ENCODE measurements at regions not wholly inside any gene's neighbourhood (a gene's known extent, or its start where the extent isn't known, plus 50 kb on each side); places are given as distances from the start of the nearest gene placed in this dataset.
"Not testable (repeated sequence)": the region's sequence is repeated elsewhere in the genome, so short reads cannot be mapped to it uniquely, and the experiment has no call there.

DNA sequence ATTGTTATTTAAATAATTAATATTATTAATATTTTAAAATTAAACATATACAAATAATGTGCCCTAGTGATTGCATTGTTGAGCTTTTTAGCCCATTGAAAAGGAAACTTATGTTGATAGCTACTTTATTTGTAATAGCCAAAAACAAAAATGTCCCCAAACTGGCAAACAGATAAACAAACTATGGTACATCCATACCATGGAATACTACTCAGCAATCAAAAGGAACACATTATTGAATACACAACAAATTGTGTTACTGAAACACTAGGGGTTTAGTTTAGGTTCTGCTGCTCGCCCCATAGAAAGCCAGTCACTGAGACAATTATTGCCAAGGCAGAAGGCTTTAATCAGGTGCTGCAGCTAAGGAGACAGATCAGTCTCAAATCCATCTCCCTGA lies 239.7 kb upstream of the KITLG start:
- no peak for DNase-seq (ENCODE audit: low spot score)

DNA sequence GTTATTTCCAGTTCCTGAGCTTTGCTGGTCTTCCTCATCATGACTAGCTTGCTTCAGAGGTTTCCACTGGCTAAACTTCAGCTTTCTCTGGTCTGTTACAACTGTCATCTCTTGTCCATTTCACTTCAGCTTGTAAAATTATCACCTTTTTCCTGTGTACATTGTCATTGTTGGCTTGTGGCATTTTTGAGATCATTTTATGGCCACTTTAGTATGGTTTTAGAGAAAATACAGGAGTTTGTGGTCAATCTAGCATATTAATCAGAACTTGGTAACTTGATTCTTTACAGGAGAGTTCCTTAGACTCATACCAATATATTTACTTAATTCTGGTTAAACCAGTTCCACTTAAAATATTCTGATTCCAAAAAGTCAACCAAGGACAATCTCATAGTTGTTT lies 235.9 kb upstream of the KITLG start:
- DNase-seq (ENCODE audit: low spot score), result no peak

DNA sequence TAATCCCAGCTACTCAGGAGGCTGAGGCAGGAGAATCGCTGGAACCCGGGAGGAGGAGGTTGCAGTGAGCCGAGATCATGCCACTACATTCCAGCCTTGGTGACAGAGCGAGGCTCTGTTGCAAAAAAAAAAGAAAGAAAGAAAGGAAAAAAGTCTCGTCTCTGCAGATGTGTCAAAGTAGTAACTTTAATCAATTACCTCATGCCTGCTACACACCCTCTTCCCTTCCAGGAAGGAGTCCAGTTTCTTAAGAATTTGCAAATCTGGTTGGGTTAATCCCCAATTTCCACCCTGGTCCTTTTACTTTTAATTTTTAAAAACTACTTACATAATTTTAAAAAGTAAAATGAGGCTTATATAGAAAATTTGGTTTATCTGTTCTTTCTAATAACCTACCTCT lies 234.5 kb upstream of the KITLG start:
- no peak for DNase-seq (ENCODE audit: low spot score)

DNA sequence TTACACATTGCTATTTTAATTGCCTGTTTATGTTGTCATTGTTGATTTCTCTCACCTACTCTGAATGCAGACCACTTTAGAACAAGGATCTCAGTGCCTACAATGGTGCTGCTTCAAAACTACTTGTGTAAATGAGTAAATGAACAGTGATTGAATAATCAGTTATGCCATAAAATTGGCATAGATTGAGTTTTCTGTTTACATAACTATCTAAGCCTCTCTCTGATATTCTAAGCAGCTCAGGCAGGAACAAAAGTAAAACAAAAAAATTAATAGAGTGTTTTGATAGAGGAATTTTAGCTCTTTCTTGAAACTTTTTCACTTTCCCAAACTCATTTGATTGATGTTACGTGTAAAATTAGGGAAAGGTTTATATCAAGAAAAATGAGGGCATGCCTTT lies 232.3 kb upstream of the KITLG start:
- DNase-seq (ENCODE audit: low spot score), result no peak

DNA sequence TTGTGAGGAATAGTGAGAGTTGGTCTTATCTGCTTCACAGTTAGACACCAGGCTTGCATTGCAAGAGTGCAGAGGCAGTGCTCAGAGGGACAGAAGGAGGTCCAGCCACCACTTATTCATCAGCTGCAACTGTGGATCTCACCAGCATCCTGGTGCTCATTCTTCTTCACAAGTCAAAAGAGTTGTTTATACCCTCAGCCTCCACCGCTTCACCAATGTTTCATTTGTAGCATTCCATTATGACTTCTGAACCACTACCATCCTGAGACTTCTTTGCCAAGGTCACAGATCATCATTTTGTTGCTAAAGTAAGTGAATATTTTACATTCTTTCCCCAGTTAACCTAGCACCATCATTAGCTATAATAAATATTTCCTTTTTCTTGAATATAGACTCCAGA lies 230.5 kb upstream of the KITLG start:
- no peak for DNase-seq (ENCODE audit: low spot score)

DNA sequence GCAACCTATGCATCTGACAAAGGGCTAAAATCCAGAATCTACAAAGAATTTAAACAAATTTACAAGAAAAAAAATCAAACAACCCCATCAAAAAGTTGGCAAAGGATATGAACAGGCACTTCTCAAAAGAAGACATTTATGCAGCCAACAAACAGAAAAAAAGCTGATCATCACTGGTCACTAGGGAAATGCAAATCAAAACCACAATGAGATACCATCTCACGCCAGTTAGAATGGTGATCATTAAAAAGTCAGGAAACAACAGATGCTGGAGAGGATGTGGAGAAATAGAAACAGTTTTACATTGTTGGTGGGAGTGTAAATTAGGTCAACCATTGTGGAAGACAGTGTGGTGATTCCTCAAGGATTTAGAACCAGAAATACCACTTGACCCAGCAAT lies 229.6 kb upstream of the KITLG start:
- DNase-seq (ENCODE audit: low spot score), result not testable (repeated sequence)

DNA sequence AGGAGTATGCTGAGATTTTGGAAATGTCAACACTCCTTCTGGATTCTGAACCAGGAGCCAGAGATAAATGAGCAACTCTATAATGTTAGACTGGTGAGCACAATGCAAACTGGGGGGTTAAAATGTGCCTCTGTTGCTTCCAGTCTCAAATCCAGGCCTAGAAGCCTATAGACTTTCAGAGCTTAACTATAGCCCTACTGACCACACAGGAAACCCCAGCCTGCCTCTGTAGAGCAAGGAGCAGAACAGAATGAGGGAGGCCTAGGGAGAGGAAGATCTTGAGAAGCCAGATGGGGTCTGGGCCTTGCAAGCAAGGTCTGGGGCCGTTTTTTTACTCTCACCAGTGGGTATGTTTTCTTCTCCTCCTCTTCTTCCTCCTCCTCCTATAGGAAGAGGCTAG lies 225.4 kb upstream of the KITLG start:
- no peak for DNase-seq (ENCODE audit: low spot score)

DNA sequence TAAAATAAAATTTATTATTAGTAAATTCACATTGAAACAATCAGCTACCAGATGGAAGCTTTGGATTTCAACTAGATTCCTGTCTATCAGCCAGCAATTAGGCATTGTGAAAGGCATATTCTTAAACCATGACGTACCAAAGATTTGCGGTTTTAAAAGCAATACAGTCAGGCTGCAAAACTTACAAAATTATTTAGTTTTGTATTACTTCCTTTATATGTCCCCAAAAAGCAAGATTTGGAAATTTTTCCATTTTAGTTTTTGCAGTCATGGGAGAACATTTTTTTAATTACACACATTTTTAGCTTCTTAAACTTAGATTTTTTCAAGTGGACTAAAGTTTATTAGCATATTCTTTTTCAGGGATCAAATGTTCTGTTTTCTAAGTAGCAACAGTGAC lies 225.0 kb upstream of the KITLG start:
- DNase-seq (ENCODE audit: low spot score), result no peak

DNA sequence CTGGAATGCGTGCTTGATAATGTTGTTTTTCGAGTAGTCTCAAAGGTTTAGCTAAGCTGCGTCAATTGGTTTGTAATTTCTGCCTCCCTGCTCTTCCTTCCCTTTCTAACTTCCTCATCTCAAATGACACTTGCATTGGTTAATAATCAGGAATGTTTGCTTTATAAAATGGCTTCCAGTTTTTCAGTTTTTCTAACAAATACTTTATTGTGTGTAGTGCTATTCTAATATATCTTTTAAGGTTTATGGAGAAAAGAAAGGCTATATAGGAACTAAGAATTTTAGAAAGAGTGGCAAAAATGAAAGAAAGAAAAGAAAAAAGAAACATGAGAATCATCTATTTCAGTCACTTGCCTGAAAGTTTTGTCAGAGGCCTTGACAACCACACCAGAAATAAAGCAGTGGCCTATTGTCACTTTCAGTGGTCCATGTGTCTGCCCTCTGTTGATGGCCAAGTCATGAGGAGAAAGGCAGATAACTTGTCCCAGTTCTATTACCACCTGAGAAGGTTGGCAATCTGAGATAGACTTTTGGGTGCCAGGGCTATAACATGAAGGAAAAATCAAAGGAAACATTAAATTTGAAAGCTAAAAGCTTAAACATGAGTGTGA lies 221.9 kb upstream of the KITLG start:
- no peak for DNase-seq (ENCODE audit: low spot score)

DNA sequence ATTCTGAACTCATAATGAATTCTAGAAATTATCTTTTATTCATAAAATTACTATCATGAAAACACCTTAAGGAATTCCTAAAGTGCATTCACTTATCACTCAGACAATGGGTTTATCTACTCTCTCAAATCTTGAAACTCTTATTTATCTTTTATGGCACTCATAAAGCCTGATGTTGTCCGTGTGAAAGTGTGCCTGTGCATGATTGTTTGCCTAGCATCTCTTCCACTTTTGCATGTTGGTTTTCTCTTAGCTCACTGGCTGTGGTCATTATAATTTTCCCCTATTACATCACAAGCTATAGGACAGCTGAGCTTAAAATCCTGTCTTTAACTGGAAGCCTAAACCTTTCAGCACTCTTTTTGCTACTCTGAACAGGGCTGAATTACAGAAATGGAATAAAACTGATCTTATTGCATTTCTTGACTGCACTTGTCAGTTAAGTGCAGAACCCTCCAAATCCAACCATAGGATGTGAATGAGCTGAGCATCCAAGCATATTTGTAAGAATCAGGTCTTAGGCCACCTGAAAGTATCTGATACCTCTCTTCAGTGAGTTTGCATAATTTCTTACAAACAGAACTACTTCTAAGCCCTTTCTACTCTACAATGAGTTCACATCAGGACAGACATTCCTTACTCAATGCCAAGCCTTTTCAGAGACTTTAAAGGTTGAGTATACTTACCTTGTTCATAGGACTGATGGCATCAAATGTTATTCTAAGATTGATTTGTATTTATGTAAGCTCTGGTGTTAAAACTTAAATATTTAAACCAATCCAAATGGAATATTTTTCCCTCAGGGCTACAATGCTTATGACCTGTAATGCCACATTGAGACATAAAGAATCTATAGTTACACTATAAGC lies 221.2 kb upstream of the KITLG start:
- no peak for DNase-seq (ENCODE audit: low spot score)

DNA sequence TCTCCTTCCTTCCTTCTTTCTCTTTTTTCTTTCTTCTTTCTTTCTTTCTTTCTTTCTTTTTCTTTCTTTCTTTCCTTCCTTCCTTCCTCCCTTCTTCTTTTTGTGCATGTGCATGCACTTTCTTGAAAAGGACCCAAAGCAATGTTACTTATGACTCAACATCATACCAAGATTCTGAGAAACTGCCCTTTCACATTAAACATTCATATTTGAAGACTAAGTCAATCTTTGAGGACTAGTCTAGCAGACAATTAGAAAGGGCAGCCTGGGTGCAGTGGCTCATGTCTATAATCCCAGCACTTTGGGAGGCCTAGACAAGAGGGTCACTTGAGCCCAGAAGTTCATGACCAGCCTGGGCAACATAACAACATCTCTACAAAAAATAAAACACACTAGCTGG lies 212.8 kb upstream of the KITLG start:
- no peak for DNase-seq (ENCODE audit: low spot score)

DNA sequence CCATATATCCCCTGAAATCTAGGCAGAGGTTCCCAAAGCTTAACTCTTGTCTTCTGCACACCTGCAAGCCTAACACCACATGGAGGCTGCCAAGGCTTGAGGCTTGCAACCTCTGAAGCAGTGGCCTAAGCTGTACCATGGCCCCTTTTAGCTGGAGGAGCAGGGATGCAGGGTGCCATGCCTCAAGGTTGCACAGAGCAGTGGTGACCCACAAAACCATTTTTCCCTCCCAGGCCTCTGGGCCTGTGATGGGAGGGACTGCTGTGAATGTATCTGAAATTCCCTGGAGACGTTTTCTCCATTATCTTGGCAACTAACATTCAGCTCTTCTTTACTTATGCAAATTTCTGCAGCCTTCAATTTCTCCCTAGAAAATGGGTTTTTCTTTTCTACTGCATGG lies 210.0 kb upstream of the KITLG start:
- DNase-seq (ENCODE audit: low spot score), result no peak

DNA sequence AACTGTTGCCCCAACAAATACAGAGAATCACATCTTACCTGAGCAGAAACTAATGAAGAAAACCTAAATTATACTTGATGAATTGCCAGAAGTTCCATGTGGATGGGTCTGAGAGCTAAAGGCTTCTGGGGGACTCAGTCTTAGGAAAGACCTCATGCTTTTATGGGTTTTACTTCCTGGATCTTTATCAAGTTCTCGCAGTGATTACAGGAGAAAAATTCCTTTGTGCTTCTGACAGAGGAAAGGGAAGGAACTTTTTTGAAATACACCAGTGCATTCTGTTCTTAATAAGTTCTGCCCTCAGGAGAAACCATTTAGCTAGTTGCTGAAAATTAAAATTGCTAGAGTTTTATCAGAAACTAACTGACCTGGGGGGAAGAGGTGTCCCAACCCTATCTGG lies 203.9 kb upstream of the KITLG start:
- no peak for DNase-seq (ENCODE audit: low spot score)

DNA sequence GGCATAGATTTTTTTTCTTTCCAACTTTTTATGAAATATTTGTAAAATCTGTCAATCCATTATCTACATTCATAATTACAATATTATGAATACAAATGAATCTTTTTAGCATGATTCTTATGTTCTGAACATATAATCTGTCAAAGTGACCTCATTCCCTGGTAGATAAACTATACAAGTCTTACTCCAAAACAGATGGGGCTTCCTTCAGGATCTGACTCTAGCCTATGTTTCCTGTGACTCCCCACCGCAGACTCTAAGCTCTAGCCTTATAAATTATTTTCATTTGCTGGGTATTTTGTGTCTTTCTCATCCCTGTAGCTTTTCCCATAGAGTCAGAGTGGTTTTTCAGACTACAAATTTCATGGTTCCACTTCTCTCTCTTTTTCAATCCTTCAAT lies 202.1 kb upstream of the KITLG start:
- DNase-seq (ENCODE audit: low spot score), result no peak

DNA sequence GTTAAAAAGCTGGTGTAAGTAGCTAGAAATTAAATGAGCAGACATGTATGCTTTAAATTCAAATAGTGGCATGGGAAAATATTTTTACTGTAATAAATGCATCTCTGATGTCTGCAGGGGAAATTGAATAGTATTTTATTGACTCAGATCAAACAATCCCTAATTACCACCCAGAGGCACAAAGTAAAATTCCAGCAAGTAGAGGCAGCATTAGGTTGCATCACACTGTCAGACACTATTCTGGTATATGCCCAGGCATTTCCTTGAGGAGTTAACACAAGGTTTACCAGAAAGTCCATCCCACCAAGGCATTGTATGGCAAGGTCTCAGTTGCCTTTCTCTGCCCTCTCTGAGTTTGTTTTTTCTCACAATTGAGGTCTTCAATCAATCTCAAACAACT lies 201.6 kb upstream of the KITLG start:
- DNase-seq (ENCODE audit: low spot score), result no peak

DNA sequence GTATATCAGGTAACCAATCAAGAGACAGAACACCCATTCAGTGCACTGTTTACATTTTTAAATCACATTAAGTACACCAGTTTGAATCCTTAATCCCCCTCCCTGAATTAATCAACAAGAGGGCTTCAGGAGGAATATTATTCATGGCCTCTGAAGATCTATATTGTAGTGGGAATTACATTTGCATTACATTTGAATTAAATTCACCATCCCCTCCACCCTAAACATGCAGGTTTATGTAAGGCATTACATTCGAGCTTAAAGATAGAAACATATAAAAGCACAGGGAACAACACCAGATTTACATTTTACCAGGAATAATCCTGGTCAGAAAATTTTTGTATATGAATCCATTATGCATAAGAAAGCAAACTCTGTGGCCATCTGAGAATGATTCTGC lies 197.8 kb upstream of the KITLG start:
- no peak for DNase-seq (ENCODE audit: low spot score)

DNA sequence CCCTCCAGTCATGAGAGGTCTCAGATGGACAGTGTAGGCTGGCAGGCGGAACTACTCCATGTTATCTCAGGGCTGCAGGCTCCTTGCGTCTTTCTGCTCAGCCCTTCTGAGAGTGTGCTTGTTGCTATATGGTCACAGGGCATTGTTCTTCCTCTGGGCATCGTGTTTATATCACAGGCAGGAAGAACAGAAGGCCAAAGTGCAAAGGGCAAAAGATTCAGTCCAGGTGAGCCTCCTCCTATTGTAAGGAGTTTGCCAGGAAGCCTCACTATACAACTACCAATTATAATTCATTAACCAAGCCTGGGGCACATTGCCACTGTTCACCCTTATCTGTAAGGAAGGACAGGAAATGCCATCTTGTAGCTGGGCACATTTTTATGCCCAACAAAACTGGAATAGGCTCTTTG lies 195.5 kb upstream of the KITLG start:
- no peak for DNase-seq (ENCODE audit: low spot score)

DNA sequence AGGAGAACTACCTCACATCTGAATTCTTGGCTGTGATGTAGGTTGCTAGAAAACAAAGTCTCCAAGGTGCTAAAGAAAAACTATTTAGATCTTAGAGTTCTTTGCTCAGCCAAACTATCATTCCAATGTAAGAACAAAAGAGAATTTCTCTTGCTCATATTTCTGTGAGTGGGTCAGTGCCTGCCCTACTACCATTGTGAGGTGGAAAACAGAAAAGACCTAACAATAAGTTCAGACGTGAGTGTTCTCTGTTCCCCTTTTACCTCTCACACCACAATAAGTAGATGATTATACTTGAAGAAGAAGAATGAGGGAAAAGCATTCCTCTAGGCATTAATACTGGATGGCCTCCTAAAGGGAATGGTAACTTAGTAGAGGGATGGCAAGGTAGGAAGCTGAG lies 187.4 kb upstream of the KITLG start:
- DNase-seq (ENCODE audit: low spot score), result no peak

DNA sequence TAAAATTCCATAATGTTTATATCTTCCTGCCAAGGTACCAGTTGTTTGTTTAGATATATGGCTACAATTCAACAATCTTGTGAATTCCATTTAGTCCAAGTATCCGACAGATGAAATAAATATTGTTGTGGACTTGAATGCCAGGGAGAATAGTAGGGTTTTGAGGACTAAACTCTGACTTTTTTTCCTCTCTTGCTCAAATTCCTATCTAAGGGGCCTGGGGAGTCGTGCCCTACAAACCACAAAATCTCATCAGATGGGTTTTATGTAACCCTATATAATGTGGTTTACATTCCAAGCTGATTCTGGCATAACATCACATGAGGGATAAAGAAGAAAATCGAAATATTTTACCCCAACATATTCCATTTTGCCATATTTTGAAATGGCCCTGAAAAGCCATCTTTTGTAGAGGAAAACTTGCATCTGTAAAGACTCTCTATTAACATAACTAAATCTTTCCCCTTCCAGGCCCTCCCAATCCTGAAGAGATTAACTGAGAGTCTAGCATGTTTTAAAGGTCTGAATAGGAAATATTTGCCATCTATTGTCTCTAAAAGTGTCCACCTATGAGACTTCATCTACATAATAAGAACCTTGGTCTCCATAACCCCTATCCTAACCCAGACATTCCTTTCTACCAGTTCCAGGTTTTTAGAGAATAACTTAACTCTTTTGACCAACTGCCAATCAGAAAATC lies 184.7 kb upstream of the KITLG start:
- DNase-seq (ENCODE audit: low spot score), result no peak

DNA sequence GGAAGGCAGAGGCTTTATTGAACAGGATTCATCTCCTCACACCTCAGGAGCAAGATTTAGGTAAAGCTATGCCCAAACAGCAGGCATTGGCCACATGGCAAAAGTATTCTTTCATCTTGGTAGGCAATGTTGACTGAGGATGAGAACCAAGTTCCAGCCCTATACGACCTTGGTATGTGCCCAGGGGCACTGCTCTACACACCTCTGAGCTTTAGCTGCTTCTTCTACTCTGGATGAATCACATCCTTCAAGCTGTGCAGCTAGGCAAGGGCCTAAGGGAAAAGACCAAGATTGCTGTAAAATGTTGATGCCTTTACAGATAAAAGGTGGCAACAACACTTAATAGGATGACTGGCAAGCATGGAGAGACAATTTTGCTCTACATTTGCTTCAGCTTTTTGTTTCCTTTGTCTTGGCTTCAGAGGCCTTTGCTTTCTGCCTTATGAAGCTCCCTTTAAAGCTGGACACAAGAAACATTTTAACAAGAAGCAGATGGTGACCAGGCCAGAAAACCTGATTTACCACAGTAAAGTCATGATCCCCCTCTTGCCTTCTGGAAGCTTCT lies 183.3 kb upstream of the KITLG start:
- no peak for DNase-seq (ENCODE audit: low spot score)

DNA sequence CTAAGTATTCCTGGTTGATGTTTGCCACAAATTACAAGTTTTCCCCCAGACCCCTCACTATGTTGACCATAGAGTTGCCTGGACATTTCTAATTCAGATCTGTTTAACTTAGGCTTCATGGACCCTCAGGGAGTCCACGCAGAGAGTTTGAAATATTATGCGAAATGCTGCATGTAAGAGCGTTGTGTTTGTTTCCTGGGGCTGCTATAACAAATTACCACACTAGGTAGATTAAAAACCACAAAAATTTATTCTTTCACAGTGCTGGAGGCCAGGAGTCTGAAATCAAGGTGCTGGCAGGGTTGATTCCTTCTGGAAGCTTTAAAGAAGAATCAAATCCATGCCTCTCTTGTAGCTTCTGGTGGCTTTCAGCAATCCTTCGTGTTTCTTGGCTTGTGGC lies 177.9 kb upstream of the KITLG start:
- no peak for DNase-seq (ENCODE audit: low spot score)

DNA sequence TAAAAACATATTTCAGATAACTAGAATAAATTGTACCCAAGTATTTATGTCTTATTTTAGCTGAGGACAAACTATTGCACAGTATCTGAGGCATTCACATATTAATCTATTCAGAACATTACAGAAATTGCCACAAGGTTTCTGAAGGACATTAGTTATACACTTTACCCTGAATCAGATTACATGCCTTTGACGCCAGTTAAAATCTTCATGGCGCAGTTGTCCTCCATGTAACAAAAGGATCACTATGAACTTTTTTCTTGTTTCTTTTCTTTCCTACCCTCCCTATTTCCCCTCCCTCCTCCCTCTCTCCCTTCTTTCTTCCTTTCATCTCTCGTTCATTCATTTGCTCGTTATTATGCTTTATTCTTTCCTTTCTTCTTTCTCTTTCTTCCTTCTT lies 176.6 kb upstream of the KITLG start:
- no peak for DNase-seq (ENCODE audit: low spot score)

DNA sequence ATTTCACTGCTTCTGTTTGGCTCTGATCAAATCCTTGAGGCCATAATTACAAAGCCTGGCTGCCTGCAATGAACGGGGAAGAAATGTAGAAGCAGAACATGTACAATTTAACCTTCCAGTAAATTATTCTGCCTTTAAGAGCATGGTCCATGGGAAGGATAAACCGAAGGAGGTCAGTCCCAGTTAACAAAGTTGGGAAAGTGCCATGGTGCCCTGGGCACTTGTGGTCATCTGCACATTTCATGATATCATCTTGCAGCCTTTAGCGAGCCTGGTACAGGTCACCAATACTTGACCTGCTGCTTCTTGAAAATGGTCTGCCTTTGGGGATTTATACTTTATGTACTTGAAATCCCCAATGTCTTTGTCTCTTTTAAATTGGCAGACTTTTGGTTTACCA lies 175.9 kb upstream of the KITLG start:
- DNase-seq (ENCODE audit: low spot score), result no peak

All from germinal center (tissue), 1 donor.